Panc1 (cell line): ENCODE measurements at regions not wholly inside any gene's neighbourhood (a gene's known extent, or its start where the extent isn't known, plus 50 kb on each side); places are given as distances from the start of the nearest gene placed in this dataset.

Experiments
- ATAC-seq: fragments of 200-7000 bp; cut with Tn5 transposase; 2 replicates; pipeline ENCODE4 v1.9.1; 2020; ENCODE audit warnings: mild to moderate bottlenecking, moderate library complexity
- BruUV-seq: library from RNA; stranded (reverse); fragments of 400-500 nt; replicated peaks from 2 replicates; lab custom pipeline; 2021; lab: Mats Ljungman, UMichigan
- CTCF ChIA-PET: fragments of 300-600 bp; sonication (Branson Sonifier 250); formaldehyde crosslinking; loops from one replicate; lab custom pipeline; 2022; ENCODE audit warnings: antibody characterized with exemption; lab: Charles Lee
- POLR2A ChIA-PET: fragments of 300-600 bp; sonication (Branson Sonifier 250); formaldehyde crosslinking; loops from one replicate; lab custom pipeline; 2022; ENCODE audit warnings: antibody characterized with exemption; lab: Charles Lee
- DNase-seq: peaks from one replicate; pipeline ENCODE4 v3.0.0-alpha.2; 2010; ENCODE audit warnings: low read depth, low spot score
- H3K27ac ChIP-seq: 2 replicates; pipeline ENCODE4 v1.5.1; 2011; ENCODE audit warnings: mild to moderate bottlenecking, low read length, inconsistent platforms
- H3K27me3 ChIP-seq: fragments of 200-500 bp; sonication (Bioruptor generic); 2 replicates; pipeline ENCODE4 v1.6.0; 2014; ENCODE audit warnings: low read length, inconsistent platforms; ENCODE audit not compliant: control insufficient read depth, insufficient read depth
- H3K36me3 ChIP-seq: fragments of 200-500 bp; sonication (Bioruptor generic); 2 replicates; pipeline ENCODE4 v1.5.1; 2014; ENCODE audit warnings: inconsistent platforms, mild to moderate bottlenecking, low read length, moderate library complexity; ENCODE audit not compliant: control insufficient read depth, insufficient read depth
- H3K4me1 ChIP-seq: 2 replicates; pipeline ENCODE4 v1.5.1; 2011; ENCODE audit warnings: inconsistent platforms, mild to moderate bottlenecking, low read length, moderate library complexity; ENCODE audit not compliant: control insufficient read depth, insufficient read depth
- H3K4me3 ChIP-seq, 2 experiments: 2 replicates each; pipeline ENCODE4 v1.5.1; 2011 to 2012; ENCODE audit warnings: low read depth in 2 of 2, low read length in 2 of 2, mild to moderate bottlenecking in 2 of 2, inconsistent platforms in 1 of 2, moderate library complexity in 1 of 2
- H3K9me3 ChIP-seq: fragments of 200-500 bp; sonication (Bioruptor generic); 2 replicates; pipeline ENCODE4 v1.5.1; 2014; ENCODE audit warnings: low read depth, mild to moderate bottlenecking, inconsistent platforms, low read length, moderate library complexity; ENCODE audit not compliant: control insufficient read depth, insufficient read depth
- CTCF ChIP-seq: fragments of 450-650 bp; IDR thresholded peaks from 2 replicates; pipeline ENCODE4 v1.5.1; 2017; ENCODE audit warnings: mild to moderate bottlenecking
- POLR2AphosphoS5 ChIP-seq: IDR thresholded peaks from 2 replicates; pipeline ENCODE4 v1.6.1; 2012; ENCODE audit warnings: mild to moderate bottlenecking, low read depth, low read length, moderate library complexity
- REST ChIP-seq, 2 experiments: IDR thresholded peaks; 2 replicates each; pipeline ENCODE4 v1.6.1; 2011 to 2012; ENCODE audit warnings: low read depth in 2 of 2, control low read depth in 1 of 2, low read length in 1 of 2, mild to moderate bottlenecking in 1 of 2, moderate library complexity in 1 of 2; ENCODE audit not compliant: insufficient read depth in 1 of 2
- SIN3A ChIP-seq: IDR thresholded peaks from 2 replicates; pipeline ENCODE4 v1.6.1; 2012; ENCODE audit warnings: low read depth, mild to moderate bottlenecking, low read length, moderate library complexity, borderline replicate concordance; ENCODE audit not compliant: insufficient read depth
- TCF7L2 ChIP-seq: IDR thresholded peaks from 2 replicates; pipeline ENCODE4 v1.6.1; 2011; ENCODE audit warnings: mild to moderate bottlenecking, low read depth, low read length, inconsistent platforms
- in situ Hi-C: cut with HindIII; loops from 2 replicates; pipeline ENCODE4 v1.10.0; 2016; ENCODE audit warnings: low sequenced_read_pairs, low pct_unique_long_range_greater_than_20kb
- intact Hi-C: fragments of 100-400 bp; cut with micrococcal nuclease; formaldehyde crosslinking; loops from one replicate; pipeline ENCODE4 v1.10.0; 2022; ENCODE audit not compliant: unreplicated experiment

GRCh38 chr7:12749746-12750145, 62.3 kb downstream of the ARL4A start:
- intact Hi-C loops (no loop called here), in situ Hi-C loops (no loop called here)
- TF ChIP-seq SIN3A (no peak), CTCF (no peak), REST (IDR thresholded peaks at IDR 0.05; ENCODE audit: insufficient read depth in 1 of 2, low read depth in 2 of 2, low read length in 1 of 2) (no peak), POLR2AphosphoS5 (no peak)
- ATAC-seq (no peak), DNase-seq (no peak)
- POLR2A ChIA-PET = no interaction called here
- Histone ChIP-seq H3K4me1 (no peaks in the 10 kb centered on the region), H3K36me3 (no peaks in the 10 kb centered on the region), H3K27me3 (no peaks in the 10 kb centered on the region), H3K4me3 (no peak overlapping the region), H3K9me3 (no peaks in the 10 kb centered on the region), H3K27ac (no peak overlapping the region)
- CTCF ChIA-PET = no interaction called here
- BruUV-seq = no TSS peak

GRCh38 chr7:12751764-12752163, 64.3 kb downstream of the ARL4A start:
- no peaks in the 10 kb centered on the region for H3K27me3 ChIP-seq
- POLR2A ChIA-PET = no interaction called here
- DNase-seq = no peak
- in situ Hi-C loops = no loop called here
- no TSS peak for BruUV-seq
- H3K36me3 ChIP-seq = no peaks in the 10 kb centered on the region
- no peaks in the 10 kb centered on the region for H3K4me1 ChIP-seq
- TF ChIP-seq POLR2AphosphoS5 (no peak), CTCF (no peak), SIN3A (no peak), TCF7L2 (no peak), REST (IDR thresholded peaks at IDR 0.05; ENCODE audit: insufficient read depth in 1 of 2, low read depth in 2 of 2, low read length in 1 of 2) (no peak)
- no peak overlapping the region for H3K4me3 ChIP-seq
- H3K27ac ChIP-seq = no peak overlapping the region
- H3K9me3 ChIP-seq = no peaks in the 10 kb centered on the region
- intact Hi-C loops = no loop called here
- no peak for ATAC-seq
- CTCF ChIA-PET = no interaction called here
